ENCODE measurements at regions not wholly inside any gene's neighbourhood (a gene's known extent, or its start where the extent isn't known, plus 50 kb on each side); places are given as distances from the start of the nearest gene placed in this dataset.

GRCh38 chr18:41758534-41758933 is 196.5 kb upstream of the PIK3C3 start:
- DNase-seq (ENCODE audit: insufficient read length, low spot score) (no peak), FAIRE-seq (no peak)

GRCh38 chr18:41756141-41756540 is 198.9 kb upstream of the PIK3C3 start:
- no peak for DNase-seq (ENCODE audit: insufficient read length, low spot score)
- no peak for FAIRE-seq

- DNase-seq (ENCODE audit: insufficient read length, low spot score) = no peak
- FAIRE-seq = no peak
These were observed 200.7 kb upstream of the PIK3C3 start for GRCh38 chr18:41754332-41754731.

GRCh38 chr18:41753826-41754225 is 201.2 kb upstream of the PIK3C3 start:
- no peak for DNase-seq (ENCODE audit: insufficient read length, low spot score)
- FAIRE-seq = no peak

- FAIRE-seq = no peak
- no peak for DNase-seq (ENCODE audit: insufficient read length, low spot score)
These were observed 202.2 kb upstream of the PIK3C3 start for GRCh38 chr18:41752826-41753225.

- no peak for DNase-seq (ENCODE audit: insufficient read length, low spot score)
- no peak for FAIRE-seq
These were observed 203.4 kb upstream of the PIK3C3 start for GRCh38 chr18:41751652-41752051.

GRCh38 chr18:41751161-41751560 is 203.9 kb upstream of the PIK3C3 start:
- no peak for DNase-seq (ENCODE audit: insufficient read length, low spot score)
- no peak for FAIRE-seq

- no peak for DNase-seq (ENCODE audit: insufficient read length, low spot score)
- no peak for FAIRE-seq
These were observed 207.3 kb upstream of the PIK3C3 start for GRCh38 chr18:41747723-41748242.

- DNase-seq (ENCODE audit: insufficient read length, low spot score) (peak; percentile 2), FAIRE-seq (no peak)
These were observed 209.6 kb upstream of the PIK3C3 start for GRCh38 chr18:41745166-41746049.

- DNase-seq (ENCODE audit: insufficient read length, low spot score) = no peak
- no peak for FAIRE-seq
These were observed 210.5 kb upstream of the PIK3C3 start for GRCh38 chr18:41744421-41745030.

- FAIRE-seq (no peak), DNase-seq (ENCODE audit: insufficient read length, low spot score) (no peak)
These were observed 217.8 kb upstream of the PIK3C3 start for GRCh38 chr18:41737218-41737617.

GRCh38 chr18:41734917-41735316 is 220.1 kb upstream of the PIK3C3 start:
- FAIRE-seq = no peak
- DNase-seq (ENCODE audit: insufficient read length, low spot score) = no peak

- DNase-seq (ENCODE audit: insufficient read length, low spot score) = no peak
These were observed 222.7 kb upstream of the PIK3C3 start for GRCh38 chr18:41732356-41732755.

GRCh38 chr18:41731884-41732283 is 223.2 kb upstream of the PIK3C3 start:
- DNase-seq (ENCODE audit: insufficient read length, low spot score) (no peak), FAIRE-seq (no peak)

More at GRCh38 chr18:41732356-41732755, 222.7 kb upstream of the PIK3C3 start:
- FAIRE-seq = no peak

- DNase-seq (ENCODE audit: insufficient read length, low spot score) (no peak), FAIRE-seq (no peak)
These were observed 230.8 kb upstream of the PIK3C3 start for GRCh38 chr18:41724195-41724594.

- FAIRE-seq (no peak), DNase-seq (ENCODE audit: insufficient read length, low spot score) (no peak)
These were observed 233.8 kb upstream of the PIK3C3 start for GRCh38 chr18:41721103-41721790.

- FAIRE-seq = no peak
- no peak for DNase-seq (ENCODE audit: insufficient read length, low spot score)
These were observed 234.8 kb upstream of the PIK3C3 start for GRCh38 chr18:41720226-41720625.

GRCh38 chr18:41719808-41720207 is 235.2 kb upstream of the PIK3C3 start:
- DNase-seq (ENCODE audit: insufficient read length, low spot score) (no peak), FAIRE-seq (no peak)

GRCh38 chr18:41714872-41715271 is 240.2 kb upstream of the PIK3C3 start:
- DNase-seq (ENCODE audit: insufficient read length, low spot score) = no peak
- FAIRE-seq = no peak

- DNase-seq (ENCODE audit: insufficient read length, low spot score) = no peak
- FAIRE-seq = no peak
These were observed 240.8 kb upstream of the PIK3C3 start for GRCh38 chr18:41713969-41714825.
